ENCODE measurements at regions not wholly inside any gene's neighbourhood (a gene's known extent, or its start where the extent isn't known, plus 50 kb on each side); places are given as distances from the start of the nearest gene placed in this dataset.

DNA sequence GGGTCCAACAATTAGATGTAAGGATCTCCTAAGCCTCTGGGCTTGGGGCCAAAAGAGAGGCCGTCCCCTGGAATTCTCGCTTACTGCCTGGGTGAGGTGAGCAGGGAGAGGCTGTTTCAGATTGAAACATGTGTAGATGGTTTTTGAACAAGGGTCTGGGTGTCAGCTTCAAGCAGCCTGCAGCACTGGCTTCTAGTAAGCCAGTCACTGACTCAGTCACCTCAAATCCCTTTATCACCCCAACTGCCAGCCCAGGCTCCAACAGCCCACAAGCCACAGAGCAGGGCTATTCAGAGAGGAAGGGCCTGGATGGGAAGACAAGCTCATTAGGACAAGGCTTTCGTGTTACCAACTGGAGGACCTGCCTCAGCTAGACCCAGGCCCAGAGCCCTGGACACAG lies 180.2 kb downstream of the CCT6B start:
- TF ChIP-seq, protein P1, sequence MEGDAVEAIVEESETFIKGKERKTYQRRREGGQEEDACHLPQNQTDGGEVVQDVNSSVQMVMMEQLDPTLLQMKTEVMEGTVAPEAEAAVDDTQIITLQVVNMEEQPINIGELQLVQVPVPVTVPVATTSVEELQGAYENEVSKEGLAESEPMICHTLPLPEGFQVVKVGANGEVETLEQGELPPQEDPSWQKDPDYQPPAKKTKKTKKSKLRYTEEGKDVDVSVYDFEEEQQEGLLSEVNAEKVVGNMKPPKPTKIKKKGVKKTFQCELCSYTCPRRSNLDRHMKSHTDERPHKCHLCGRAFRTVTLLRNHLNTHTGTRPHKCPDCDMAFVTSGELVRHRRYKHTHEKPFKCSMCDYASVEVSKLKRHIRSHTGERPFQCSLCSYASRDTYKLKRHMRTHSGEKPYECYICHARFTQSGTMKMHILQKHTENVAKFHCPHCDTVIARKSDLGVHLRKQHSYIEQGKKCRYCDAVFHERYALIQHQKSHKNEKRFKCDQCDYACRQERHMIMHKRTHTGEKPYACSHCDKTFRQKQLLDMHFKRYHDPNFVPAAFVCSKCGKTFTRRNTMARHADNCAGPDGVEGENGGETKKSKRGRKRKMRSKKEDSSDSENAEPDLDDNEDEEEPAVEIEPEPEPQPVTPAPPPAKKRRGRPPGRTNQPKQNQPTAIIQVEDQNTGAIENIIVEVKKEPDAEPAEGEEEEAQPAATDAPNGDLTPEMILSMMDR (conservative IDR thresholded peaks at IDR 0.05; ENCODE audit: low read depth, low read length), result no peak
- TF ChIP-seq EZH2 (IDR thresholded peaks at IDR 0.05; ENCODE audit: borderline replicate concordance, low read depth, low read length, poor library complexity, severe bottlenecking), result no peak

Data from A673 (cell line).